ENCODE measurements at regions not wholly inside any gene's neighbourhood (a gene's known extent, or its start where the extent isn't known, plus 50 kb on each side); places are given as distances from the start of the nearest gene placed in this dataset.

GRCh38 chr1:232414100-232414499, 215.8 kb downstream of the SIPA1L2 start:
- TF ChIP-seq, protein P1, sequence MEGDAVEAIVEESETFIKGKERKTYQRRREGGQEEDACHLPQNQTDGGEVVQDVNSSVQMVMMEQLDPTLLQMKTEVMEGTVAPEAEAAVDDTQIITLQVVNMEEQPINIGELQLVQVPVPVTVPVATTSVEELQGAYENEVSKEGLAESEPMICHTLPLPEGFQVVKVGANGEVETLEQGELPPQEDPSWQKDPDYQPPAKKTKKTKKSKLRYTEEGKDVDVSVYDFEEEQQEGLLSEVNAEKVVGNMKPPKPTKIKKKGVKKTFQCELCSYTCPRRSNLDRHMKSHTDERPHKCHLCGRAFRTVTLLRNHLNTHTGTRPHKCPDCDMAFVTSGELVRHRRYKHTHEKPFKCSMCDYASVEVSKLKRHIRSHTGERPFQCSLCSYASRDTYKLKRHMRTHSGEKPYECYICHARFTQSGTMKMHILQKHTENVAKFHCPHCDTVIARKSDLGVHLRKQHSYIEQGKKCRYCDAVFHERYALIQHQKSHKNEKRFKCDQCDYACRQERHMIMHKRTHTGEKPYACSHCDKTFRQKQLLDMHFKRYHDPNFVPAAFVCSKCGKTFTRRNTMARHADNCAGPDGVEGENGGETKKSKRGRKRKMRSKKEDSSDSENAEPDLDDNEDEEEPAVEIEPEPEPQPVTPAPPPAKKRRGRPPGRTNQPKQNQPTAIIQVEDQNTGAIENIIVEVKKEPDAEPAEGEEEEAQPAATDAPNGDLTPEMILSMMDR (IDR thresholded peaks at IDR 0.05; ENCODE audit: low read length) = no peak
- TF ChIP-seq EZH2 (optimal IDR thresholded peaks at IDR 0.05; ENCODE audit: low read depth, low read length) = no peak
- TF ChIP-seq EZH2phosphoT487 (IDR thresholded peaks at IDR 0.05; ENCODE audit: low read length) = no peak
- no peaks in the 10 kb centered on the region for H3K36me3 ChIP-seq (replicated peaks; ENCODE audit: insufficient read depth, low read length)
- H3F3A ChIP-seq (ENCODE audit: insufficient read depth, low read length) = no peaks in the 10 kb centered on the region

DNA sequence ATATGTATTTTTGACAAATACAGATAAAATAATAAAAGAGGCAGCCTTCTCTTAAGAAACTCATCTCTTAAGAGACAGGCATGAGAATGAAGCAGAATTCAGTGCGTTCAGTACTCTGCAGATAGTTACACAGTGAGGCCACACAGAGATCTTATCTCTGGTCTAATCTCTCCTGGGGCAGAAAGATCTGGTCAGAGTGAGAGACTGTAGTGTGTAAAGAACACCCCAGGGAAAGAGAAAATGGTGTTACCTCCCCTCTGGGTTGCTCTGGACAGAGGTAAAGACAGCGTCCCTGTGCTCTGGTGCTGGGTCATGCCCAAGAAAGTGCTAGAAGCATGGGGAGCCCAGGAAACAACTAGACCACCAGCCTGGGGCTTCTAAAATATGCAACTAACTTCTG, 216.3 kb downstream of the SIPA1L2 start:
- Histone ChIP-seq H3K79me2 (ENCODE audit: low read length) (no peaks in the 10 kb centered on the region), H3K4me2 (ENCODE audit: low read depth, low read length) (no peak overlapping the region), H3K9me2 (replicated peaks; ENCODE audit: insufficient read depth, low read length) (no peaks in the 10 kb centered on the region), H2AFZ (ENCODE audit: low read length) (no peak overlapping the region), H3K27me3 (replicated peaks; ENCODE audit: insufficient read depth, low read length) (no peaks in the 10 kb centered on the region), H4K20me1 (ENCODE audit: insufficient read depth, low read length) (no peaks in the 10 kb centered on the region), H3K4me3 (ENCODE audit: low read length) (no peak overlapping the region), H3K9ac (ENCODE audit: low read length) (no peak overlapping the region), H3K27ac (ENCODE audit: low read length) (no peak overlapping the region), H3K4me1 (ENCODE audit: low read length) (no peaks in the 10 kb centered on the region), H3K9me3 (replicated peaks; ENCODE audit: insufficient read depth, low read length) (no peaks in the 10 kb centered on the region), H3K36me3 (replicated peaks; ENCODE audit: insufficient read depth, low read length) (no peaks in the 10 kb centered on the region), H3F3A (ENCODE audit: insufficient read depth, low read length) (no peaks in the 10 kb centered on the region)
- TF ChIP-seq EZH2phosphoT487 (IDR thresholded peaks at IDR 0.05; ENCODE audit: low read length) = no peak
- TF ChIP-seq, protein P1 (IDR thresholded peaks at IDR 0.05; ENCODE audit: low read length) = no peak
- TF ChIP-seq EZH2 (optimal IDR thresholded peaks at IDR 0.05; ENCODE audit: low read depth, low read length) = no peak
- DNase-seq = no peak

More at GRCh38 chr1:232414100-232414499, 215.8 kb downstream of the SIPA1L2 start:
- Histone ChIP-seq H3K4me2 (ENCODE audit: low read depth, low read length) (no peak overlapping the region), H3K9me3 (replicated peaks; ENCODE audit: insufficient read depth, low read length) (no peaks in the 10 kb centered on the region), H3K27me3 (replicated peaks; ENCODE audit: insufficient read depth, low read length) (no peaks in the 10 kb centered on the region), H3K4me1 (ENCODE audit: low read length) (no peaks in the 10 kb centered on the region), H2AFZ (ENCODE audit: low read length) (no peak overlapping the region), H3K9ac (ENCODE audit: low read length) (no peak overlapping the region), H3K4me3 (ENCODE audit: low read length) (no peak overlapping the region), H3K27ac (ENCODE audit: low read length) (no peak overlapping the region), H3K79me2 (ENCODE audit: low read length) (no peaks in the 10 kb centered on the region), H4K20me1 (ENCODE audit: insufficient read depth, low read length) (no peaks in the 10 kb centered on the region), H3K9me2 (replicated peaks; ENCODE audit: insufficient read depth, low read length) (no peaks in the 10 kb centered on the region)
- no peak for DNase-seq

GRCh38 chr1:232409584-232409983, 220.3 kb downstream of the SIPA1L2 start:
- no peaks in the 10 kb centered on the region for H3K79me2 ChIP-seq (ENCODE audit: low read length)
- no peaks in the 10 kb centered on the region for H3K27me3 ChIP-seq (replicated peaks; ENCODE audit: insufficient read depth, low read length)
- H3K4me2 ChIP-seq (ENCODE audit: low read depth, low read length) = no peak overlapping the region
- no peaks in the 10 kb centered on the region for H3F3A ChIP-seq (ENCODE audit: insufficient read depth, low read length)
- H3K9ac ChIP-seq (ENCODE audit: low read length) = no peak overlapping the region
- TF ChIP-seq, protein P1 (IDR thresholded peaks at IDR 0.05; ENCODE audit: low read length) = no peak
- TF ChIP-seq EZH2phosphoT487 (IDR thresholded peaks at IDR 0.05; ENCODE audit: low read length) = no peak
- TF ChIP-seq EZH2 (optimal IDR thresholded peaks at IDR 0.05; ENCODE audit: low read depth, low read length) = no peak
- no peak overlapping the region for H3K27ac ChIP-seq (ENCODE audit: low read length)
- no peak for DNase-seq
- H3K36me3 ChIP-seq (replicated peaks; ENCODE audit: insufficient read depth, low read length) = no peaks in the 10 kb centered on the region
- H3K9me3 ChIP-seq (replicated peaks; ENCODE audit: insufficient read depth, low read length) = no peaks in the 10 kb centered on the region
- no peaks in the 10 kb centered on the region for H3K4me1 ChIP-seq (ENCODE audit: low read length)
- H3K4me3 ChIP-seq (ENCODE audit: low read length) = no peak overlapping the region
- H3K9me2 ChIP-seq (replicated peaks; ENCODE audit: insufficient read depth, low read length) = no peaks in the 10 kb centered on the region
- H4K20me1 ChIP-seq (ENCODE audit: insufficient read depth, low read length) = no peaks in the 10 kb centered on the region
- no peak overlapping the region for H2AFZ ChIP-seq (ENCODE audit: low read length)
